DMS53 (cell line): ENCODE measurements at regions not wholly inside any gene's neighbourhood (a gene's known extent, or its start where the extent isn't known, plus 50 kb on each side); places are given as distances from the start of the nearest gene placed in this dataset.
"Not testable (repeated sequence)": the region's sequence is repeated elsewhere in the genome, so short reads cannot be mapped to it uniquely, and the experiment has no call there.

ENCODE experiments used
- DNase-seq: peaks from one replicate; lab custom pipeline; 2025; lab: John Stamatoyannopoulos, UW

DNA sequence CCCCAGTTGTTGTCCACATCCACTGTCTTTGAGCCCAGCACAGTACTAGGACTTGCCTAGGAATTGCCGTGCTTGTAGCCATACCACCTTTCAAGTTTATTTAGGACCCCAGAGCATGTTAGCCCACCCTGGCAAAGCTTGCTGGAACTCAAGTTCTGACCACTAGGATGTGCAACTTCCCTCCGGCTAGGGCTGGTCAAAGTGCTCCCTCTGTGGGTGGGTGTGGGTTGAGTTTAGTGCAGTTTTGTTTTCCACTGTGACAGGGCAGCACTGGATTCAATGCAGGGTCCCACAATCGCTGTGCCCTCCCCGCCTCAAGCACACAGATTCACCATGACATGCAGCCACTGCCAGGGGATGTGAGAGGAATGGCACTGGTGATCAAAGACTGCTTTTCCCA lies 96.0 kb downstream of the RASGEF1B start:
- no peak for DNase-seq

DNA sequence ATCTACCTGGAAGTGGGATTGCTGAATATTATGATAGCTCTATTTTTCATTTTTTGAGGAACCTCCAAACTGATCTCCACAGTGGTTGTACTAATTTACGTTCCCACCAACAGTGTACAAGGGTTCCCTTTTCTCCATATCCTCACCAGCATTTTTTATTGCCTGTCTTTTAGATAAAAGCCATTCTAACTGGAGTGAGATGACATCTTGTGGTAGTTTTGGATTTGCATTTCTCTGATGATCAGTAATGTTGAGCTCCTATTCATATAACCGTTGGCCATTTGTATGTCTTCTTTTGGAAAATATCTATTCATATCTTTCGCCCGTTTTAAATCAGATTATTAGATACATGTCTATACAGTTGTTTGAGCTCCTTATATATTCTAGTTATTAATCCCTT lies 101.8 kb downstream of the RASGEF1B start:
- peak; percentile 7 for DNase-seq

DNA sequence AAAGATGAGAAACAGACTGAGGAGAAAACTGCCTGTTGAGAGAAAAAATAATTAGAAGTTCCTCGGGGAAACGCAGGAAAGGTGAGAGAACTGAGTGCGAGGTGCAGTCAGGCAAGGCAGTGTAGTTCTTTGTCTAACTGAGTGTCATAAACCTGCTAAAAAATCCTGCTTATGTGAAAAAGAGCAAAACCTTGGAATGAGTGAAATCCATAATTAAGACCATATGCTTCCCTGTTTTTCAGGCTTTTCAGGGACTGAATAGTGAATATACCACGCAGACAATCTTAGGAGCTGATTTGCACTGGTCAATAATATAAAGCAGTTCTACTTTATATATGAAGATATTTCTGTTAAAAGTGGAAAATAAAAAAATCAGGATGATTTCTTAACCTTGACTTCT lies 104.9 kb downstream of the RASGEF1B start:
- no peak for DNase-seq

DNA sequence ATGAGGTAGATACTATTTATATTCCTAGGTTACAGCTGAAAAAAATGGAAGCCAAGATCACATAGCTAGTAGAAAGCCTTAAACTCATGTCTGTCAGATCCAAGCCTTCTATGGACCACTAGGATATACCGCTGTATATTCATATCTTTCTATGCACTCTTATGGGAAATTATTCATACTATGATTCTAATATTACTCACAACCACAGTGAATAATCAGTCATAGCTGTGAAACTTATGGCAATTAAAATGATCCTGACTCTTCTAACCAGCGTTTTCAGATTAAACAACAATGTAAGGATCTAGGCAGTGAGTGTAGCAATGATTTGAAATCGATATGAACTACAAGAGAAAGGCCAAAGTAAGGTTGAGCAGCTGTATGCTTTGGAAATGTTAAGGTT lies 111.0 kb downstream of the RASGEF1B start:
- no peak for DNase-seq

DNA sequence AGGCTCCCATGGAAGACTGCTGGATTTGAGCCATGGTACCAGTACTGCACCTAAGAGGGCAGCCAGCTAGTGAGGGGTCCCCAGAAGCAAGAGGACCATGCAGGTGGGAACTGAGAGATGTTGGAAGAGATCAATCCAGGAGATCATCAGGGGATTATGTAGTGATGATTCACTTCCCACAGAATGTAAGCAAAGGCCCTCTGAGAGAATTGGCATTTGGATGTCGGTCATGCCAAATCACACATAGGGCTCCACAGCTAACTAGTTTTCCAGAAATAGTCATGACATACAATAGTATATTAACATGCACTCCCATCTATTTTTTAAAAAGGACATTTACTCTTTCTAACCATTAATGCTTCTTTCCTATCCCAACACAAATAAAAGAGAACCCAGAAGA lies 112.5 kb downstream of the RASGEF1B start:
- no peak for DNase-seq

DNA sequence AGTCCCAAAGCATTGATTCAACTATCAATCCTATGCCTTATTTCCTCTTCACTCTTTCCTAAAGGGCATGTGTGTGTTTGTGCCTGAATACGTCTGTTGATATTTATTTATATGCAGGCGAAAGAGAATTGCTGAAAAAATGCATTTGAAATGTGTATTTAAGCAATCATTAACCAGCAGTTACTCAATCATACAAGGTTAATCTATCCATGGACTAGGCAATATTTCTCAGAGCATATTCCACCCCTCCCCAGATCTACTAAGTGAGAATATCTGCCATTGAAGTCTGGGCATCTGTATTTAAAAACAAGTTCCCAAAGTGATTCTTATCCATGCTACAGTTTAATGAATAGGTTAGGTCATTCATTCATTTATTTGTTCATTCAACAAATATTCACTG lies 113.6 kb downstream of the RASGEF1B start:
- DNase-seq = no peak

DNA sequence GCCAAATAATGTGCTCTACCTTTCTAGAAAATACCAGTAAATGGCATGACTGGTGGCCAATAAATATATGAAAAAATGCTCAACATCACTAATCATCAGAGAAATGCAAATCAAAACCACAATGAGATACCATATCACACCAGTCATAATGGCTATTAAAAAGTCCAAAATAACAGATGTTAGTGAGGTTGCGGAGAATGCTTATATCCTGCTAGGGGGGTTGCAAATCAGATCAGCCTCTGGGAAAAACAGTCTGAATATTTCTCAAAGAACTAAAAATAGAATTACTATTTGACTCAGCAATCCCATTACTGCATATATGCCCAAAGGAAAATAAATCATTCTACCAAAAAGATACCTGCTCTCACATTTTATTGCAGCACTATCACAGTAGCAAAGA lies 115.1 kb downstream of the RASGEF1B start:
- no peak for DNase-seq

DNA sequence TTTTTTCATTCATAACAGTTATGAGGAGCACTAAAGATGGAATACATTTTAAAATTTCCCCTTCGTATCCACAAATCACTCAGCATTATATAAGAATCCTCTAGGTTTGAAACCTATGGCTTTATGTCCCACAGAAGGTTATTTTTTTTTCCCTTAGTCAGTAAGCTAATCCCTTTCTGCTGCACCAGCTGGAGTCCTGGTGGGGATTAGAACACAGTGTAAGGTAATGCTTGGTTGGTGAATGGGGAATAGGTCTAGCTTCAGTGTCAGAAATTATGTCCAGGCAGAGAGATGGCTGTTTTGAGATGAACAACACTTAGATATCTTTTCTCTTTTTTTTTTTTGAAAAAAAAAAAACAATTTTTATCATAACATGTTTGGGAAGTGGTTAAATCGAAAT lies 116.6 kb downstream of the RASGEF1B start:
- DNase-seq = no peak

DNA sequence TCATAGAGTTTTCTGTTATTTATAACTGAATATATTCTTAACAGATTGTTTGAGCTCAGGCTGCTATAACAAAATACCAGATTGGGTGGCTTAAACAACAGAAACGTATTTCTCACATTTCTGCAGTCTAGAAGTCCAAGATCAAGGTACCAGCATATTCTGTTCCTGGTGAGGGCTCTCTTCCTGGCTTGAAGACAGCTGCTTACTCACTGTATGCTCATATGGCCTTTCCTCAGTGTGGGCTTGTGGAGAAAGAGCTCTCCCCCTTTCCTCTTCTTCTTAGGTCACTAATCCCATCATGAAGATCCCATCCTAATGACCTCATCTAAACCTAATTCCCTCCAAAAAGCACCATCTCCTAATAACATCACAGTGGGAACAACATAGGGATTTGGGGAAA lies 117.8 kb downstream of the RASGEF1B start:
- DNase-seq = no peak

DNA sequence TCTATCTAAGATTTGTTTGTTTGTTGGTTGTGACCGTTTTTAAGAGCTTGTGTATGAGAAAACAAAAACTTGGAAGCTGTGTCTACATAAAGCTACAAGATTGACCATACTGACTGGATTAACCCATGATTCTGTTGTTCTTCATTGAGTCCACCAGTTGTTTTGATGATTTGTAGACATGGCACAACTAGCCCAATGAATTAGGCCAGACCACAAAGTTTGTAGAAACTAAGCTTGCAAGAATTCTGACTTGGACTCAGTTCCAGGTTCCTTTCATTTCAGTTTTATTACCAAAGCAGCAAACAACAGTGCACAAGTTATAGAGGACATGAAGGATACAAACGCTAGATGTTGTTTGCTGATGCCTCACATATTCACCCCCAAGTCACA lies 119.3 kb downstream of the RASGEF1B start:
- DNase-seq = no peak

DNA sequence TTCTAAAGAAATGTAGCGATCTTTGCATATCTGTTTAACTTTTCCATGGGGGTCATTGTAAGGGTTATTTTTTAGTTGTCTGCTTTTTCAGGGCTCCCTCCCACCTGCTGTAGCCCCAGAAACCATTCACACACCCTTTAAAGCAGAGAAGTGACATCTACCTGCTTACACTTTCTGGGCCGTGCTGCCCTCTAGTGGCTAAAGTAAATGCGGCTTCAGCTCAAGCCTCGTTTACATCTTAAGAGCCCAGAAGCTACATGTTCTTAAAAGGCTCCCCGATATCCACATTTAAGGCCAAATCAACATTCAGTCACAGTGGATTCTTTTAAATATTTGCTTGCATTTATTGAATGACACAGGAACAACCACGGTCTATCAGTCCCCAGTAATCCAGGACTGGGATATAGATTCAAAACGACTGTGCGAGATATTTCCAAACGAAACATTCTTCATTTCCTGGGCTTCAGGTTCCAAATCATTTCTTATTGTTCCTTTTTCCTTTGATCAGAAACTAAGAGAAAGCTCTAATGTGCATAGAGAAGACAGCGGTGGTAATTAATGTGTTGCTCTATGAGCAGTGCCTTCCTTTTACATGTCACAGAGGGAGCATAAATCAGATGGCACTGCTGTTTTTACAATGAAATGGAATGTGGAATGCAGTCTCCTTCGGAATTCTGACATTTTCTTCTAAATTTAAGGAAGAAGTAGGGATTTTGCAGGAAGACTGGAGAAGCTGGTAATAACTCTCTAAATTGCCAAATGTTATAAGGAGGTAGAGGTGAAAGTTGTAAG lies 119.9 kb downstream of the RASGEF1B start:
- peak; percentile 81 for DNase-seq

DNA sequence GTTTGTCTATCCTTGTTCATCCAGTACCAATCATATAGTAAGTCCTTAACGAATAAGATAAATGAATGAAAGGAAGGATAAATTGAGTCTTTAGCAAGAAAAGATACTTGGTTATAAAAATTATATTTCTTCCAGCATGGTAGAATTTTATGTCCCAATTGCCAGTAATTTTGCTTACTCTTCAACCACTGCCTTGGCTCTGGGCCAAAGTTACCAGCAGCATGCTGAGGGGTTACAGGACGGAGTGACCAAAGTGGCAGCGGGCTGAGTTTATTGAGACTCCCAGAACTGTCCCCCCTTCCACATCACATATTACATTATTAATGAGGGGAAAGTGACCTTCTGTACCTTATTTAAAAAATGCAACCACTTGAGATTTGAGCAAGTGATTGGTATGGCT lies 121.7 kb downstream of the RASGEF1B start:
- no peak for DNase-seq

DNA sequence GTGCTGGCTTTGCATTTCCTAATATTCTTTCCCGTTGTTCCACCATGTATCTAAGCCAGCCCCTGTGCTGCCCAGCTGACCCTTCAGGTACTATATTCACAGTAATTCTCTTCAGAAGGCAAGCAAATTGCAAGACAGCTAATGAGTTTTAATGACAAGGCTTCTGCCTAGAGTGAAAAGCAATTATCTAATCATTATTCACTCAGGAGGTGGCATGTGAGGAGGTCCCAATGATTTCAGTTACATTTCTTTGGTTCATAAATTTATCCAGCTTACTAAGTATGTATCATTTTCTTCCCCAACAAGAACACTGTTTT lies 123.0 kb downstream of the RASGEF1B start:
- DNase-seq = no peak

DNA sequence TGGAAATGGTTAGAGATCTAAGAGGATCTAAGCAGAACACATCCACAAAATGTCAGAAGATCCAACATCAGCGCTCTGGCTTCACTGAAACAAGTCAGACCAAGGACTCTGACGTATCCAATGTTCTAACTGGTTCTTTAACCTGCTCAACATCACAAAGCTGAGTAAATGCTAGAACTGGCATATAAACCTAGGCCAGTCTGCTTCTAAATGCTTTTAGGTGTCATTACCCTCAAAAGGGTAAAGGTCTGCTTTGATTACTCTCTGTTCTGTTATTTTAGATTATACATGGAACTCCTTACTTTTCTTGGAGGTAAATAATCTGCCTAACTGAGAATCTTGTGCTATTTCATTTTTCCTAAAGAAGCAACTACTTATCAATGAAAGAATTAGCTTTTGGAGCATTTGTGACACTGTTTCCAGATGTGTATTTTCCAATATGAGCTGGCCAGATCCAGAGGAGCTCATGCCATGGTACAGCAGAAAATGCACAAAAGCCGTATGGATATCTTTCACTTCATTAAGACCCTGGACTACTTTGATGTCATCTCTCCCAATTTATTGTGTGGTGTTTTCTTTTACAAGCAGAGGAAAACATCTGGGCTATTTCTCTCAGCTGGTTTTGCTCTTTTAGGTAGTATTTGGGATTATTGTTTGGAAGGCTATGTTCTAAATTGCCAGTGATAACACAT lies 123.5 kb downstream of the RASGEF1B start:
- no peak for DNase-seq

DNA sequence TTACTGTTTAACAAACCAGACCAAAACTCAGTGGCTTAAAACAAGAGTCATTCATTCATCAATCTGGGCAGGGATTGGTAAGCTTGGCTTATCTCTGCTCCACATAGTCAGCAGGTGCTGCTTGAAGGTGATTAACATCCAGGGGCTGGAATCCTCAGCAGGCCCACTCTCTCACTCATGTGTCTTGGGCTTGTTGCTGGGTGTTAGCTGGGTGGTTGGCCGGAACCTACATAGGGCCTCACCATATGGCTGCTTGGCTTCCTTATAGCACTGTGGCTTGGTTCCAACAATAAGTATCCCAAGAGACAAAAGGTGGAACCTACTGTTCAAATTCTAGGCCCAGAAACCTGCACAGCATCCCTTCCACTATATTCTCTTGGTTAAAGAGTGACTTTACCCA lies 125.0 kb downstream of the RASGEF1B start:
- no peak for DNase-seq

DNA sequence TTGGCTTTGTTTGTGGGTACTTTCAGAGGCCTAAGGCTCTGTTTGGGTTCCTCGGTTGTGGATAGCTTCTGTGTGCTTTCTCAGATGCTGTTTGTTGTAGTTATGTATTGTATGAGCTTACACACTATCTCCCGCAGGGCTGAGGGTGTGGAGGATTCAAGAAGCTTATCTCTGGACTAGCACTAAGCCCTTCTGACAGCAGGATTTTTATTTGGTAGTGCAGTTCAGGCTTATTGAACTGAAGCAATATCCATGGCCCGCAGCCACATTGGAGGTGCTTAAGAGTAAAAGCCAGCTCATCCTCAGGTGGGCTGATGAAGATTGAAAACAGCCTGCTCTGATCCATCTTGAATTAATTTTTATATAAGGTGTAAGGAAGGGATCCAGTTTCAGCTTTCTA lies 128.2 kb downstream of the RASGEF1B start:
- no peak for DNase-seq

DNA sequence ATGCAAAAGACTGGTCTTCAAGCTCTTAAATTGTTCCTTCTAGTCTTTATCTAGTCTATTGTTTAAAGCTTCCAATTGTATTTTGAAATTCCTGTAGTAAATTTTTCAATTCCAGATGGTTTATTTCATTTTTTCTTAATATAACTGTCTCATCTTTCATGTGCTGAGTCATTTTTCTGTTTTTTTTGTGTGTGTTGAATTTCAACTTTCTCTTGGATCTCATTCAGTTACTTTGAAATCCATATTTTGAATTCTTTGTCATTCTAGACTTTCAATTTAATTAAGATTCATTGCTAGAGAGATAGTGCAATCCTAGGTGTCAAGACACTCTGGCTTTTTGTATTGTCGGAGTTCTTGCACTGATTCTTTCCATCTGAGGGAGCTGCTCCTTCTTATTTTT lies 128.0 kb upstream of the PRKG2 start:
- DNase-seq = no peak

DNA sequence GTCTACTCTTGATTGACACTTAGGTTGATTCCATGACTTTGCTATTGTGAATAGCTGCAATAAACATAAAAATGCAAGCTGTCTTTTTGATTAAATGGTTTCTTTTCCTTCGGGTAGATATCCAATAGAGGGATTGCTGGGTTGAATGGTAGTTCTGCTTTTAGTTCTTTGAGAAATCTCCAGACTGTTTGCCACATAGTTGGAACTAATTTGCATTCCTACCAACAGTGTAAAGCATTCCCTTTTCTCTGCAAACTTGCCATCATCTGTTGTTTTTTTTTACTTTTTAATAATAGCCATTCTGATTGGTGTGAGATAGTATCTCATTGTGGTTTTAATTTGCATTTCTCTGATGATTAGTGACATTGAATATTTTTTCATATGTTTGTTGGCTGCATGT lies 122.2 kb upstream of the PRKG2 start:
- DNase-seq = no peak

DNA sequence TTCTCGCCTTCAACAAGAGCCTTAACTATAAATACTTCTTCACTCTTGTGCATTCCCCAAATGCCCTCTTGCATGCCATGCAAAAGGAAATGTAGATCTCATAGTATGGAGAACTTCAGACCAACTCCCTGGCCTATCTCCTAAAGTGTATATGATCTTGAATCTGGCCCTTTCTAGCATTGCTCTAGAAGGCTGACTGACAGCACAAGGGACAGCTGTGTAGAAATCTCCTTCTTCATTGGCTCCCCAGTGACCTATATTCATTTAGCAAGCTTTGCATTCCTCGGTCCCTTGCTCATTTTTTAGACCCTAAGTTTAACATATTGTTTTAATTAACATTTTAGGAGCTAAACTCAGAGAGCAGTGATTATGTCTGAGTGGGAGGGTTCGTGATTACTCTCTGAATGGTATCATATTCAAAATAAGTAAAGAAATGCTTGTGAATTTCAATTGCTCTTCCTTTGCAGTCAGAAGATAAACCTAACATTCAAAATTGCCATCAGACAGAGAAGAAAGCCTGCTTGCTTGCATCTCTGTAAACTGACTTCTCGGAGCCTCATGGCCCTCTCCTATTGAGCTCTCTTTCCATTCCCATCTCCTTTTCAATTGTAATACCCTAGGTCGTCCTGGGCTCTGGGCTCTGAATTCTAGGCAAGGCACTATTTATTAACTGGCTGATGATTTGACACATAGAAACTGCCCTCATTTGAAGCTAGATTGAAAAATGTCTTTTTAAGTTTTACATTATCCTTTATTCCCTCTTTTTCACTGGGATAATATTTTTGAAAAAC lies 120.3 kb upstream of the PRKG2 start:
- no peak for DNase-seq

DNA sequence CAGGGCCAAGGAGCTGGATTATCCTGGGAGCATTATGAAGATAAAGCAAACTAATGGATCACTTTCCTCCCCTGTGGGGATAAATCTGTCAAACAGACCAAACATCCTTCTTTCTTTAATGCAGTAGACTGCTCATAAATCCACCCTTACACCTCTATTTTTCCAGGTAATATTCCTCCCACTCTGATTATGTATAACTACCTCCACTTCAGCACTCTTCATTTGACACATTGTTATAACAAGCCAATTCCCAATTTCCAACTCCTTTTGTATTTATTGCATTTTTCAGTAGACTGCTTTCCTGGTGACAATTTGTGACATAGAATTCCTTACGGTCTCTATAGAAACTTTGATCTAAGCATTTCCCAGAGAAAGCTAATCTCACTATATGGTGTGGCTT lies 115.0 kb upstream of the PRKG2 start:
- no peak for DNase-seq

DNA sequence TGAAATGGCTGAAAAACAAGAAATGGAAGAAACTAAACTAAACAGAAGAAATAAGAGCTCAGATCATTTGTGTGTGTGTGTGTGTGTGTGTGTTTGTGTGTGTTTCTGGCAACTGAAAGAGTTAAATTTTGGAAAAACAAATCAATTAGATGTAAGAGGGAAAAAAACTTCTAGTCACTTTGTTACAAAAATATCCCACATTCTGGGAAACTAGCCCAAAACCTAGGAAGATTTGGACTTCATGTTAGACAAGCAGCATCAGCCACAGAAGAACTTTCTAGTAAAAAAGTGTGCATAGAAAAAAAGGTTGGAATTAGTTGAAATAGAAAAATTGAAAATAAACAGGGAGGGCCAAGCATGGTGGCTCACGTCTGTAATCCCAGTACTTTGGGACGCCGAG lies 111.6 kb upstream of the PRKG2 start:
- no peak for DNase-seq

DNA sequence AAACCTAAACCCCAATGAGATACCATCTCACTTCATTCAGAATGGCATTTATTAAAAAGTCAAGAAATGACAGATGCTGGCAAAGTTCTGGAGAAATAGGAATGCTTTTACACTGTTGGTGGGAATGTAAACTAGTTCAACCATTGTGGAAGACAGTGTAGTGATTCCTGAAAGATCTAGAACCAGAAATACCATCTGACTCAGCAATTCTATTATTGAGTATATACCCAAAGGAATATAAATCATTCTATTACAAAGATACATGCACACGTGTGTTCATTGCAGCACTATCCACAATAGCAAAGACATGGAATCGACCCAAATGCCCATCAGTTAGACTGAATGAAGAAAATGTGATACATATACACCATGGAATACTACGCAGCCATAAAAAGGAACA lies 109.6 kb upstream of the PRKG2 start:
- DNase-seq = not testable (repeated sequence)

DNA sequence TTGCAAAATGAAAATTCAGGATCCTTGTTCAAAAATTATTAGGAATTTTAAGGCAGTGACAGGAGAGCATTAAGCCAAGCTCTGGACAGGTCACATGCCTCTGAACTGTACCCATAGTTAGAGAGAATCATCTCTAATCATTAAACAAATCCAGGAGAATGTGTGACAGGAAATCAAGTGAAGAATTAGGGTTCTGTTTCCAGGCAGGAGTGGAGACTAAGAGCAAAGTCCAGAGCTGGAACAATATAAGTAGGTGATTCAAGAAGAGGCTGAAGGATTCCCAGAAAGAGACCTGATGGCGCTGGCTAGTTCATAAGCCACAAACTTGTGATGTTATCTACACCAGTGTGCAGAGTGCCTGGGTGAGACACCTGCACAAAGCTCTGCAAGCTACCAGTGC lies 104.6 kb upstream of the PRKG2 start:
- DNase-seq = peak; percentile 5
